HL-60 (cell line): ENCODE measurements at regions not wholly inside any gene's neighbourhood (a gene's known extent, or its start where the extent isn't known, plus 50 kb on each side); places are given as distances from the start of the nearest gene placed in this dataset.

Experiments used
- DNase-seq, 2 experiments: peaks; one replicate each; pipeline ENCODE4 v3.0.0-alpha.2; 2010 to 2020; ENCODE audit warnings: low read depth in 1 of 2, low spot score in 1 of 2
- H3K27ac ChIP-seq: fragments of 250-450 bp; sonication (Bioruptor Pico); replicated peaks from 2 replicates; pipeline ENCODE4 v1.5.1; 2020; ENCODE audit warnings: mild to moderate bottlenecking, moderate library complexity
- H3K27me3 ChIP-seq: fragments of 250-450 bp; sonication (Bioruptor Pico); 2 replicates; pipeline ENCODE4 v1.5.1; 2021; ENCODE audit warnings: mild to moderate bottlenecking, moderate library complexity; ENCODE audit not compliant: insufficient read depth, poor library complexity, severe bottlenecking
- H3K4me3 ChIP-seq: replicated peaks from 2 replicates; pipeline ENCODE4 v1.5.1; 2011; ENCODE audit warnings: mild to moderate bottlenecking, control low read depth, low read length; ENCODE audit not compliant: insufficient read depth
- CTCF ChIP-seq: IDR thresholded peaks from one replicate; pipeline ENCODE4 v1.5.1; 2011; ENCODE audit warnings: low read length, control low read depth, inconsistent platforms; ENCODE audit not compliant: insufficient read depth
- GABPA ChIP-seq: IDR thresholded peaks from 2 replicates; pipeline ENCODE4 v1.6.1; 2012; ENCODE audit warnings: low read depth
- POLR2AphosphoS5 ChIP-seq: IDR thresholded peaks from 2 replicates; pipeline ENCODE4 v1.6.1; 2012; ENCODE audit warnings: low read depth
- REST ChIP-seq: IDR thresholded peaks from 2 replicates; pipeline ENCODE4 v1.6.1; 2012; ENCODE audit warnings: low read depth; ENCODE audit not compliant: insufficient replicate concordance
- SPI1 ChIP-seq: IDR thresholded peaks from 2 replicates; pipeline ENCODE4 v1.6.1; 2012; ENCODE audit warnings: low read depth, mild to moderate bottlenecking, borderline replicate concordance

- no peaks in the 10 kb centered on the region for H3K27me3 ChIP-seq
- H3K27ac ChIP-seq: no peak overlapping the region
- TF ChIP-seq REST (no peak), SPI1 (no peak), POLR2AphosphoS5 (no peak), GABPA (no peak), CTCF (no peak)
- H3K4me3 ChIP-seq: no peak overlapping the region
- no peak for DNase-seq
Measured at GRCh38 chr6:164166996-164167395, 752.5 kb downstream of the QKI start.

GRCh38 chr6:164166515-164166914 lies 752.0 kb downstream of the QKI start:
- Histone ChIP-seq H3K4me3 (no peak overlapping the region), H3K27ac (no peak overlapping the region), H3K27me3 (no peaks in the 10 kb centered on the region)
- DNase-seq: no peak
- TF ChIP-seq SPI1 (no peak), REST (no peak), GABPA (no peak), CTCF (no peak), POLR2AphosphoS5 (no peak)

GRCh38 chr6:164164876-164165275 lies 750.4 kb downstream of the QKI start:
- Histone ChIP-seq H3K4me3 (no peak overlapping the region), H3K27ac (no peak overlapping the region), H3K27me3 (no peaks in the 10 kb centered on the region)
- no peak for DNase-seq
- TF ChIP-seq REST: no peak
- no peak for TF ChIP-seq POLR2AphosphoS5
- TF ChIP-seq SPI1: no peak
- no peak for TF ChIP-seq CTCF
- TF ChIP-seq GABPA: no peak
